Stimulated activated CD8-positive, alpha-beta memory T cell treated with anti-CD3 and anti-CD28 coated beads, Interleukin-12 subunit alpha, Interleukin-12 subunit beta, amount 100 ng/mL, for 24 hours (primary cell): ENCODE measurements at regions not wholly inside any gene's neighbourhood (a gene's known extent, or its start where the extent isn't known, plus 50 kb on each side); places are given as distances from the start of the nearest gene placed in this dataset.
"Not testable (repeated sequence)": the region's sequence is repeated elsewhere in the genome, so short reads cannot be mapped to it uniquely, and the experiment has no call there.

Source experiments
- DNase-seq: peaks from one replicate; pipeline ENCODE4 v3.0.0-alpha.2; 2020; ENCODE audit errors: extremely low read depth

DNA sequence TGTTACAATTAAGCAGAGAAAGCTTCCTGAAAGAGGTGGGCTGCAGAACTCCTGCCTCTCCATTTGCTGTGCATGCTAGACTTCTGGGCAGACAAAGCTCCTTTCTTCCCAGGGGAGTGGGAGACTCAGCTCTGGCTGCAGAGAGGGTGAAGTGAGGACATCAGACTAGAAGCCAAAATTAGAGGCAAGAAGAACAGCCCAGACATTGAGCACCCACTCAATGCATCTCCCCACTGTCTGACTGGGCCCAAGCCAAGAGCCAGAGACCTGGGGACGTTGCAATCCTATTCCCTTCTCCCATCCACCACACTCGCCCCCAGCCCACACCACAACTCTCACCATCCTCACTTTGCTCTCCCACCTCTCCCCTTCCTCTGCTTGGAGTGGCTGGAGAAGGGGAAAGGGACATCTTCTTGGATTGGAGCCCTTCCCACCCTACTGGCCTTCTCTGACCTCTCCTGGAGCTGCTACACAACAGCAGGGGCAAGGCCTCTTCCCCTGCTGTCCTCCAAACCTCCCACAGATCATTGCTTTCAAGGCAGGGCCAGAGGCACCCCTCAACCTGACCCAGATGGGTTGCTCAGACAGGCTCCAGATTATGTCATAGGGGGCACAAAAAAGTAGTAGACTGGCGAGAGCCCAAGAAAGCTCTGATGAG, 477.7 kb upstream of the CADM1 start:
- DNase-seq, result no peak

DNA sequence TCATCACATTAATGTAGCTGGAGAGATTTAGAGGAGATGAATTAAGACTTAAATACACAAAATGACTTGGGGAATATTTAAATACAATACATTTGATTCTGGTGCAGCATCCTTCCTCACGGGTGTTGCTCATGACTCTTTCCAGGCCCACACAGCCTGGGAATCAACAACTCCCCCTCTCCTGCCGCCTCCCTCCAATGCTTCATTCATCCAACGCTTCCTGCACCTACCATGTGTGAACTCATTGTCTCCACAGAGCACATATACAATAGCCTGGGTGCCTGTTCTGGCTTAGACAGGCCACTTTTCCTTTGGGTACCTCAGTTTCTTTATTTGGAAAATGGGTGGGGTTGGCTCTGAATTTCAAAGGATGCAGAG, 476.9 kb upstream of the CADM1 start:
- no peak for DNase-seq

DNA sequence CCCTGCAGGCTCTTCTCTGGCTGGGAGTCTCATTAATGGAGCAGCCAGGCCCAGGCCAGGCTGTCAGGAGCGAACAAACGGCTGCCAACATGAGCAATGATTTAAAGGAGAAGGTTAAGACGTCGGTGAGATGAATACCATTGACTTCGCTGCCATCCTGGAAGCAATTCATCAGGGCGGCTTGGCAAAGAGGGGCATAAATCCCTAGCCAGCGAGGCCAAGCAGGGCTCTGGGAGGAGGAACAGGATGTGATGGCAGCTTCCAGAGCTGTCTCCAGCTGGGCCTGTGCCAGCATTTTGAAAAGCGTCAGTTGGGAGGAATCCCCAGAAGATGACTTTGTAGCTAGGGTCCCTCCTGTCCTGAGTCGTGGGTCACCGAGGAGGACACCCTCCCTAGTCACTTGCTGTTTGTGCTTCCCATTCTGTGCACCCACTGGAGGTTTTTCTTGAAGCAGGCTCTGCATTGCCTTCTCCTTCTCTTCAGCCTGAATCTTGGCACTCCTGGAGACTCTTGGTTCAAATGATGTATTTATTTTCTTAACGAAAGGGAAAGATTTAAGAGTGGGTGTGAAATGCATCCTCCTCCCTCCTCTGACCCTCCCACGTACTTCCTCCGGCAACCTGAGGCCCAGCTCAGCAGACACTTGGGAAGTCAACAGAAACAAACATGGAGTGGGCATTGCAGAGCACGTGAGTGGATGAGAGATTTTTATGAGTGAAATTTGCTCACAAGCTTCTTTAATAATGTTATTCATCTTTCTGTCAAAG, 476.3 kb upstream of the CADM1 start:
- no peak for DNase-seq

DNA sequence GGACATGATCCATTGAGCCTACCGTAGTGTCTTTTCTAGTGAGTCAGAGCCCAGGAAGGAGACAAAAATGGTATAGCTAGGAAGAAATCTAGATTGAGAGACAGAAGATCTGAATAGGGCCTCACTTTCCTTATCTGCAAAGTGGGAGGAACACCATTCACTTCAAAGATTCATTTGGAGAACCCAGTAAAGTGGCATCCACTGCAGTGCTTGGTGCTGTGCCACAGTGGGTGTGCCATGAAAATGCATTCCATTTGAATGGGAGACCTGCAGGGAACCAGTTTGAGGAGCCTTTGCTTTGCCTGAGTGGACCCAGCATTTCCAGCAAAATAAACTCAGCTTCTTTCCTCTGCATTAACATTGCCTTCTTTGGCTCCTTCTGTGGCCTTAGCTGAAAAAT, 470.5 kb upstream of the CADM1 start:
- DNase-seq, result no peak

DNA sequence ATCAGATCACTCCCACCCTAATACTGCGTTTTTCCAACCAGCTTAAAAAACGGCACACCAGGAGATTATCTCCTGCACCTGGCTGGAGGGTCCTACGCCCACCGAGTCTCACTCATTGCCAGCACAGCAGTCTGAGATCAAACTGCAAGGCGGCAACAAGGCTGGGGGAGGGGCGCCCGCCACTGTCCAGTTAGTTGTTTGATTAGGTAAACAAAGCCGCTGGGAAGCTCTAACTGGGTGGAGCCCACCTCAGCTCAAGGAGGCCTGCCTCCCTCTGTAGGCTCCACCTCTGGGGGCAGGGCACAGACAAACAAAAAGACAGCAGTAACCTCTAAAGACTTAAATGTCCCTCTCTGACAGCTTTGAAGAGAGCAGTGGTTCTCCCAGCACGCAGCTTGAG, 463.0 kb upstream of the CADM1 start:
- DNase-seq, result not testable (repeated sequence)

DNA sequence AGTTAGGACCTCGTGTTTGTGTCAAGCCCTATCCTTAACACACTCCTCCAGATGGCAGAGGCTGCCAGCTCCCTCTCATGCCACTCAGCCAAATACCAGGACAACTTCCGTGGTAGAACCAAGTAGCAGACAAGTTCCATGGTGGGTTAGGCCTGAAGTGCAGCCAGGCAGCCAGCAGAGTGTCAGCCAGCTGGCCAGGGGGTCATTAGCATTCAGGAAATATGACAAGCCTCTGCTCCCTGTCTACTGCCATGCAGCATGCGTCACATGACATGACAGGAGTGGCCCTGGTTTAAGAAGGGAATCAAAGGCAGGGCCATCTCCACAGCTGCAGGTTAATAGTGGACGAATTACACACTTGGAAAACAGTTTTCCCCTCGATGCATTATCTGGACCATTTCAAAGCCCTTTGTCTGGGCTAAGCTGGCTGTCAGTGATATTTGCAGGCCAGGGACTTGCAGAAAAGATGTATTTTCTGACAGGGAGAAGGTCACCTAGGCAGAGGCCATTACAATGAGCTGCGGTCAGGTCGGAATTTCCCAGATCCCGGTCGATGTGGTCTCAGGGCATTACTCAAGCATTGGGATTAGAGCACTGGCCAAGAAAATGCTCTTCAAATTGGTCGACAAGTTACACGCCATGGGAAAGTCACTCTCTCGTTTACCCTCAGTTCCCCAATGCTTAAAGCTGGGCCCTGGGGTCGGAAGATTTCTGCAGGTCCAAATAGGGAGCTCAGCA, 461.7 kb upstream of the CADM1 start:
- DNase-seq, result no peak

DNA sequence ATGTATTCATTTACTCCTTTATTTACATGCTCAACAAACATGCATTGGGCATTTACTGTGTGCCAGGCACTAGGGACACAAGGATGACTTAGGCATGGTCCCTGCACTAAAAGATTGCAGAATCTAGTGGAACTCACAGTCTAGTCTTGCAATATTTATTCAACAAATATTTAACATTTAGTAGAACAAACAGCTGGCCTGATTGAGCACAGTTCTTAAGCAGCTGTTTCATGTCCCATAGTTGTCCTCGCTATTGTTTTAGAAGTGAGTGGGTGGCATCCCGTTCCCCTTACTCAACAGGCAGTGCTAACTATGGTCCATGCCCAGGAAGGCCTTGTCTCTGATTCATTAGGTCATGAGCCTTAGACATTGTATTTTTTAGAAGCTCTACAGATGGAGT, 459.9 kb upstream of the CADM1 start:
- no peak for DNase-seq

DNA sequence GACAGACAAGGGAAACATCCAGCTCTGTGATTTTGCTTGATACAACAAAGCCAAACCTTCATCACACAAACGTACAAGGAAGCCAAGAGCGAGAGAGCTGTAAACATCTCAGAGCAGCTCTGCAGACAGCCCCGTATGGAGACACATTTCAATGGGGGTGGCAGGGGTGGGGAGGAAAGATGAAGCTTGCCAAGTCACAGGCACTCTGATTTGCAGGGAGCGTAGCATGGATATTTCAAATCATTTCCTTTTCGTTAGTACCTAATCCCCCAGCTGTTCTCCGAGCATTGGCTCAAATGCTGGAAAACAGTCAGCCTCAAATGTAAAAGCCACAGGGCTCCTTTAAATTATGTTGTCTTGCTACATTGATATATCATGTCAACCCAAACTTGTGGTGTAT, 458.9 kb upstream of the CADM1 start:
- DNase-seq, result no peak

DNA sequence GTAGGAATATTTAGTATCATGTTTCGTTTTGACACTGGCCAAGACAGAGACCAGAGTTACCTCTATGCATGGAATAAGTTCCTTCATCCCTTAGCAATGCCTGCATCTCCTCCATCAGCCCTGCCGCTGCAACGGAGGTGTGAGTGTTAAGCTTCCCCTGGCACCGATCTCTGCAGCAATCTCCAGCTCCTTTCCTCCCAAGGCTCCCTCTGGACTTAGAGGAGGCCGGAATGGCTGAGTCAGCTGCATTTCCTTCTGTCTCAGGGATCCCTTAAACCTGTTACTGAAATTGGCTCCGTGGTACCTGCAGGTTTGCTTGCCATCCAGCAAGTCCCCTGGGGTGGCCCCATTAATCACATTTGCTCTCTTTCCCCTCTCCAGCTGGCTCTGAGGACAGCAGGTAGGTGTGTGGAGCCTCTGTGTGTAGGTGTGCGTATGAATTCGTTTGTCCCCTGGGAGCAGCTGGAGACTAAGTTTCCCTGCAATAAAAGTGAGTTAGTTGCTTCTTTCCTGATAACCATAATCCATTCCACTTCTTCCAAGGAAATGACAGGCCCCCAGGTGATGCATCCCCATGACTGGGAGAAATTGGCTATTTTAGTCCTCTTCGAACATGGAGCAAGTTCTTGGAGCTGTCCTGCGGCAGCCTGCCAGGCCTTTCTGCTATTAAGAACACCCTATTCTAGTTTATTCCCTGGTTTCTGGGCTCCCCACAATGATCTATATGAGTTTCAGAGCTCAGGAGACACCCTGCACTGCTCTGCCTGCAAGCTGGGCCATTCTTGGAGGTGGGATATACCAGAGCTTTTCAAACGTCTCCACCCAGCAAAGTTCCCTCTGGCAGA, 457.2 kb upstream of the CADM1 start:
- DNase-seq, result no peak

DNA sequence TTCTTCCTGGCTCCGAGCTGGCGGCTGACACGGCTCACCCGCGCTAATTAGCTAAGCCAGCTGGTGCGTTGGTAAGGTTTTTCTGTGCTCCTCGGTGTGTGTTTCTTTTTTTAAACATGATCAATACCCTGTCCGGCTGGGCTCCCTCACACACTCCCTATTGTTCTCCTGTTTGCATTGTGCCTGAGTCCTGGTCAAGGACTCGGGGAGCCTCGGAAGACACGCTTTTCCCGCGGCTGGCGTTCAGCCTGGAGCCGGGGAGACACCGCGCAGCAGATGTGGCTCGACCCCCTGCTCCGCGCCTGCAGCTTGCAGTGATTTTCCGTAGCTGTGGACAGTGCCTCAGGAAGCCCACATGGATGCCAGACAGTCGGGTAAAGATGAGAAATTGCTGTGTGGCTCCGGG, 454.9 kb upstream of the CADM1 start:
- DNase-seq, result no peak

DNA sequence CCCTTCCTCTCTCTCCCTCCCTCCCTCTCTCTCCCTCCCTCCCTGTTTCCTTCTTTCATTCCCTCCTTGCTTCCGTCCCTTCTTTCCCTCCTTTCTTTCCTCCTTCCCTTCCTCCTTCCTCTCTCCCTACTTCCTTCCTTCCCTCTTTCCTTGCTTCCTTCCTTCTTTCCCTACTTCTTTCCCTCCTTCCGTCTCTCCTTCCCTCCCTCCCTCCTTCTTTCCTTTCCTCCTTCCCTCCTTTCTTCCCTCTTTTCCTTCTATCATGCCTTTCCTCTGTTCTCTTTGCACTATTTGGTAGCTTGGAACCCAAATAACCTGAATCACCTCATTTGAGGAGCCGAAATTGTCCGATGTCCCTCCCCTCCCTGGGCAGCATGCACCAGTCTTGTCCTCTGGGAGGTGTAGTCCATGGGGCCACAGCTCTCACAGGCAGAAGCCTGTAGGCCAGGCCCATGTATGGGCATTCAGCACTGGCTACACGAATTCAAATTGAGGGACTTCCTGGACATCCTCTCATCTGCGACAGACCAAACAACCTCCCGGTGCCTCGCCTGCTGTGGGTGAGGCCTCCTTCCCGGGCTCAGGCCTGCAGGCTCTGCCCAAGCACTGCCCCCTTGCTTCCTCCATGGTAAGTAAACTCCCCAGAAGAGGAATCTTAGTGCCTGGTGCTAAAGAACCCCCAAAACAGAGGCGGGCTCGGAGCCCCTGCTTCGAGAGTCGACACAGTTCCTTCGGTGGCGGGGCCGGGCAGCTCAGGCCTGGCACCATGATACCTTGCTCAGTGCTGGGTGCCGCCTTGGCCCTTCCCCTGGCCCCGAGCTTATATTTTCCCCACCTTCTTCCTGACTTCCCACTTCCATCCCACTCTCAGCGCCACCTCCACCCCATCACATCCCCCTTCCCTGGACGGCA, 454.1 kb upstream of the CADM1 start:
- DNase-seq, result no peak

DNA sequence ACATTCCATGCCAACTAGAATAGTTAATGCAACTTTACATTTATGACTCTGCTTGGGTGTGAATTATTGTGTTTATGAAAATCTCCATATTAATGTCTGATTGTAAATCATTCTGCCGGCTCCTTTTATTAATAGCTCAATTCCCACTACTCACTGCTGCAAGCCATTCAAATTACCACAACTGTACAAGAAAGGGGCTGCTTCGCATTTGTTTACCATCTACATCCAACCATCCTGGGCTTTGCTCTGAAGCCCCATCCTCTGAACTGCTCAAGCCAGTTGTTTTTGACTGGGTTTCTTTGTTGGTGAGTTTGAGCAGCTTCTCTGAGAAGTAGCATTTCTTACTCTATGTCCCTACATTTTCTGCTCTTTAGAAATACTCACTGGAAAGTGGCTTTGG, 451.6 kb upstream of the CADM1 start:
- no peak for DNase-seq

DNA sequence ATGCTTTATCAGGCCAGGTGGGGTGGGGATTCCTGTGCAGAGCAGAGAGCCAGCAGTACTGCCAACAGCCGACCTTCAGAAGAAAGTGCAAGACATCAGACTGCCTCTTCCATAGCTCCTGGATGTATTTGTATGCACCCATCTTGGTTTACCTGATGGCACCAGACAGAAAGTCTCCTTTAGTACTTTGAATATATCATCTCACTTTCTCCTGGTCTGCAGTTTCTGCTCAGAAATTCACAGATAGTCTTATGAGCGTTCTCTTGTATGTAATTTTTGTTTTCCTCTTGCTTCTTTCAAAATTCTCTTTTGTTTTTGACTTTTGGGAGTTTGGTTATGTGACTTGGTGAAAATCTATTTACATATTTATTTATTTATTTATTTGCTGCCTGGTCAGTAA, 446.4 kb upstream of the CADM1 start:
- no peak for DNase-seq

DNA sequence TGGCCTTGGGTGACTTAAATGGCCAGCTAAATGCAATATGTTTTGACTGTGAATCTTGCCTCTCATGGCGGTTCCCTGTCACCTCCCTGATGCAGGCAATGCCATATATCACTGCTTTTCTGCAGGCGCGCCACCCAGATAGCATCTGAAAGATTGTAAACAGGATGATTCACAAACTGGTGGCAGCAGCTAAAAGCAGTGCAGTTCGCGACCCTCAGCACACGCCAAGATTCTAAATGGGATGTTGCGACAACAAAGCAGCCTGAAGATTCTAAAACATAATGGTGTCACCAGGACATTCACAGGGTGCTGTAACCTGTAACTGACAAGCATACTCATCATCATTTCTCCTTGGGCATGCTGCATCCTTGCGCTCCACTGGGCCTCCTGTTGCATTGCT, 440.4 kb upstream of the CADM1 start:
- DNase-seq, result no peak

DNA sequence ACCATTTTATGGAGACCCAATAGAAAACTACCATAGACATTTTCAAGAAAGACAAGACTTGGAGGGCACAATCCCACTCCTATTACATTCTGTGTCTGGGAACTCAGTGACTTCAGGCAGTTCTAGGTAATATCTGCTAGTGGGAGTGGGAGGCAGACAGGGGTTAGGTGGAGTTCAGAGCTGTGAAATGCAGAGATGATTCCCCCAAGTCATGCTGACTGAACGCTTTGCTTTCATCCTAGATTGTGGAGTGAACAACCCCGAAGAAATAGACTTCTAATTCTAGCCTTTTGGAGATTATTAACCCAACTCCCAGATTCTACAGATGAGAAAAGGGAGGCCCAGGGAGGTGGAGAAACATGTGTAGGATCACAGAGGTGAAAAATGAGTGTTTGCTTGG, 437.8 kb upstream of the CADM1 start:
- DNase-seq, result no peak

DNA sequence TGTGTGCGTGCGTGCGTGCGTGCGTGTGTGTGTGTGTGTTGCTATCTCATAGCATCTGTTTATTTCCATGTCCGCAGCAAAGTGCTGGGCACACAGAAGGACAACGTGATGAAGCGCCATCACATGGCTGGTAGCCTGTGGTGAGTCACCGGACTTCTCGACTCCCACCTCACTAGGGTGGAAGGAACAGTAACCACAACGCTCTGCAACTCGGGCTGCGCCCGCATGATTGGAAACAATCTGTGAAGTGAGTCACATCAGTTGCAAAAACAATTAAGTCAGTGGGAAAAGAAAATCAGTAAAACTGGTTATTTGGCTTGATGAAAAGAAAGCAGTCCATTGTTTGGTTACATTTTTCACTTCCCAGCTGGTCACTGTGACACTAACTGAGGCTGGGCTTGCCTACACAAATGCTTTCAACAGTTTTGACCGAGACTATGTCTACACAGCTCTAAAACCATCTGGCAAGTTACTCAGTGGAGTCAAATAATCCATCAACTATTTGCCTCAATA, 437.3 kb upstream of the CADM1 start:
- DNase-seq, result no peak

DNA sequence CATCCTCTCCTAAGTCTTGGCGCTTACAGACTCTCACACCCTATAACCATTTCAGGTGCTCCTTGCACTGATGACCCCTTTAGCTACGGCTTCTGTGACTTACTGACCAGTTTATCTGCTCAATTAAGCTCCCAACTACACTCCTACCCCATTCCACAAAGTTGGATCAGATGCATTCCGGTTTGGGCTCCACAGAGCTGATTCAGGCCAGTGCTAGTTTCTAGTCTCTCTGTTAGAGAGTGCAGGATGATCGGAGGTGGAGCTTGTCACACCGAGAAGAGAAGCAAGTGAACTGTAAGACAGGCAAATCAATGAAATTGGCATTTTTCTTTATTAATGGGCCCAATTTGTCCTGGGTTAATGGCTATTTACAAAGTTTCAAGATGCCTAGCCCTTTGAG, 436.8 kb upstream of the CADM1 start:
- DNase-seq, result no peak

DNA sequence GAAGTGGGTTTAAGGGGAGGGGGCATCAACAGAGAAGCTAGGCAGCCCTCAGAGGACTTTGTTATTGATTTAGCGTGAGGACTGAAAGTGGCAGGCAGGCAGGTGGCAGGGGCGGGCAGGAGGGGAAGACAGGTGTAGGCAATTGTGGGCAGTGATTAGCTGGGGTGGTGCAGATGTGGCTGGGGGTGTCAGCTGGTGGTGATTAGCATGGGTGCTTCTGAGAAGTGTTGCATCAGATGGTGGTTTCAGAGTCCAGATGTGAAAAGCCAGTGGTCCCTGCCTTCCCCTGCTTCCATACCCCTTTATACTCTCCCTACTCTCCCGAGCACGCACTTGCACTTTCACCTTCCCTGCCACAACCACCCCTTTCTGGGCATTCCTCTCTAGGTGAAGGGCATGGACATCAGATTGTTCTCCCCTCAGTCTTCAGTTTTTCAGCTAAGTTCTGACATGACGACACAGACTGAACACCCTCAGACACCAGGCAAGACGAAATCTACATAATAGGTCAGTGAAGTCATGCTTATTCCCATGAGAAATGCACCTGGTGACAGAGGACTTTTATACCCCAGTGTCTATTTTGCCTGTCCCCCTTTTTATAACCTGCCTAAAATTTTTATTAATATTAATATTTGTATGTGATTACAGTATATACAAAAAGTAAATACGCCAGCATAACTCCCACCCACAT, 435.7 kb upstream of the CADM1 start:
- DNase-seq, result no peak

DNA sequence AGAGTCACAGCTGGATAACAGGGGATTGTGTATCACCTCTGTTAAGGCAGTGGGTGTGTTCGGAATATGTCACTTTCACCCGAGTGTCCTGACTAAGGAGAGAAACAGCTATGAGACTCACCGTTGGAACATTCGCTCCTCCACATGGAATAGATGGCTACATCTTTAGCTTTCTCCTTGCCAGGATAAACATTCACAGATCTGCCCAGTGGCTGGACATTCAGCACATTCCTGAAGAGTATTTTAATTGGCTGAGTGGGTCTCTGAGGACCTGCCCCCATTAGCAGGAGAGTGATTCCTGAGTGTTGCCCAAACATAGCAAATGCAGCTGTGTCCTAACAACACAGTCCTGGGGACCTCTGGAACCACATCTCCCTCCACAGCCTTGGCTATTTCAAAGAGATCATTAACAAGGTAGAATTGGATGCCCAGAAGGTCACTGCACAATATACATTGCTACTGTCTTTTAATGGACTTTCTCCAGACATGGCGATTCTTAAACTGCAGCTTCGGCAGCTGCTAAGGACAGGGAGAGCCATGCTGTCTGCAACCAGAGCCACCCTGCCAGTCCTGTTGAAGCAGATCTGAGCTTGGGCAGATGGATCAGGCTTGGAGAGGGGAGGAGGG, 435.0 kb upstream of the CADM1 start:
- no peak for DNase-seq

DNA sequence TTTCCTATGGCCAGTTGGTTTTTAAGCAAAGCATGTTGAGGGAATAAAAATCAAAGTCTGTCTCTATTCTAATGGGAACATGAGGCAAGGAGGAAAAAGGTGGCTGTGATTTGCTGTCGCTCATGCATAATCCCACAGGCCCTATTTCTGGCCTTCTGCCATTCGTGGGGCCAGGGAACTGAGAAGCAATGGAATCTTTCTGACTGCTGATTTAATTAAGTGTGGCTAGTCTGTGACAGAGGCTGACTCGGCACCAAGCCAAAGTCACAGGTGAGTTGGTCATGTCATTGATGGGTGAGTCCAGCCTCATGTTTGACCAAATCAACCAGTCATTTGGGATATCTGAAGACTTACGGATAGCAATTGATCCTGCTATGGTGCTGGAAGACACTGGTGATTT, 429.3 kb upstream of the CADM1 start:
- no peak for DNase-seq
